Smooth muscle cell (in vitro differentiated cells): ENCODE measurements at regions not wholly inside any gene's neighbourhood (a gene's known extent, or its start where the extent isn't known, plus 50 kb on each side); places are given as distances from the start of the nearest gene placed in this dataset.

Source experiments
- DNase-seq: peaks from one replicate; lab custom pipeline; 2025; ENCODE audit not compliant: unreplicated experiment; lab: John Stamatoyannopoulos, UW
- H2AFZ ChIP-seq: fragments of 200-600 bp; sonication (generic); 2 replicates; pipeline ENCODE4 v1.6.0; 2016; ENCODE audit warnings: antibody characterized with exemption, low read depth, mild to moderate bottlenecking
- H3F3A ChIP-seq: fragments of 200-600 bp; sonication (generic); 2 replicates; pipeline ENCODE4 v1.6.0; 2017; ENCODE audit warnings: antibody characterized with exemption, low read depth
- H3K27ac ChIP-seq: fragments of 200-600 bp; sonication (generic); 2 replicates; pipeline ENCODE4 v1.5.1; 2016; ENCODE audit warnings: low read depth, mild to moderate bottlenecking
- H3K27me3 ChIP-seq: fragments of 200-600 bp; sonication (generic); 2 replicates; pipeline ENCODE4 v1.6.1; 2016; ENCODE audit warnings: low read depth, mild to moderate bottlenecking
- H3K36me3 ChIP-seq: fragments of 200-600 bp; sonication (generic); 2 replicates; pipeline ENCODE4 v1.5.1; 2016; ENCODE audit warnings: low read depth
- H3K4me1 ChIP-seq: fragments of 200-600 bp; sonication (generic); 2 replicates; pipeline ENCODE4 v1.5.1; 2016; ENCODE audit warnings: low read depth
- H3K4me2 ChIP-seq: fragments of 200-600 bp; sonication (generic); 2 replicates; pipeline ENCODE4 v1.6.0; 2016; ENCODE audit warnings: mild to moderate bottlenecking
- H3K4me3 ChIP-seq: fragments of 200-600 bp; sonication (generic); 2 replicates; pipeline ENCODE4 v1.5.1; 2016; ENCODE audit warnings: mild to moderate bottlenecking
- H3K79me2 ChIP-seq: fragments of 200-600 bp; sonication (generic); 2 replicates; pipeline ENCODE4 v1.6.0; 2016; ENCODE audit warnings: low read depth, mild to moderate bottlenecking
- H3K9ac ChIP-seq: fragments of 200-600 bp; sonication (generic); 2 replicates; pipeline ENCODE4 v1.6.0; 2016; ENCODE audit warnings: low read depth
- H3K9me3 ChIP-seq: fragments of 200-600 bp; sonication (generic); replicated peaks from 2 replicates; pipeline ENCODE4 v1.5.1; 2016; ENCODE audit warnings: low read depth
- H4K20me1 ChIP-seq: fragments of 200-600 bp; sonication (generic); 2 replicates; pipeline ENCODE4 v1.6.0; 2016; ENCODE audit warnings: low read depth
- WGBS: methylation state at CpG from one replicate; pipeline ENCODE4 v1.1.7; 2016; ENCODE audit warnings: low lambda C conversion rate; 5-methylcytosine and 5-hydroxymethylcytosine counted together
- TF ChIP-seq, protein P1 (sequence below): fragments of 200-600 bp; sonication (generic); IDR thresholded peaks from 2 replicates; pipeline ENCODE4 v1.5.1; 2017; ENCODE audit warnings: borderline replicate concordance, mild to moderate bottlenecking, antibody characterized with exemption; ENCODE audit not compliant: insufficient read depth, poor library complexity, severe bottlenecking

- no peak overlapping the region for H3K4me2 ChIP-seq
- no peaks in the 10 kb centered on the region for H3K4me1 ChIP-seq
- no peaks in the 10 kb centered on the region for H4K20me1 ChIP-seq
- TF ChIP-seq, protein P1, sequence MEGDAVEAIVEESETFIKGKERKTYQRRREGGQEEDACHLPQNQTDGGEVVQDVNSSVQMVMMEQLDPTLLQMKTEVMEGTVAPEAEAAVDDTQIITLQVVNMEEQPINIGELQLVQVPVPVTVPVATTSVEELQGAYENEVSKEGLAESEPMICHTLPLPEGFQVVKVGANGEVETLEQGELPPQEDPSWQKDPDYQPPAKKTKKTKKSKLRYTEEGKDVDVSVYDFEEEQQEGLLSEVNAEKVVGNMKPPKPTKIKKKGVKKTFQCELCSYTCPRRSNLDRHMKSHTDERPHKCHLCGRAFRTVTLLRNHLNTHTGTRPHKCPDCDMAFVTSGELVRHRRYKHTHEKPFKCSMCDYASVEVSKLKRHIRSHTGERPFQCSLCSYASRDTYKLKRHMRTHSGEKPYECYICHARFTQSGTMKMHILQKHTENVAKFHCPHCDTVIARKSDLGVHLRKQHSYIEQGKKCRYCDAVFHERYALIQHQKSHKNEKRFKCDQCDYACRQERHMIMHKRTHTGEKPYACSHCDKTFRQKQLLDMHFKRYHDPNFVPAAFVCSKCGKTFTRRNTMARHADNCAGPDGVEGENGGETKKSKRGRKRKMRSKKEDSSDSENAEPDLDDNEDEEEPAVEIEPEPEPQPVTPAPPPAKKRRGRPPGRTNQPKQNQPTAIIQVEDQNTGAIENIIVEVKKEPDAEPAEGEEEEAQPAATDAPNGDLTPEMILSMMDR, result no peak
- no peak overlapping the region for H3K27ac ChIP-seq
- H3K27me3 ChIP-seq, result no peaks in the 10 kb centered on the region
- H3K79me2 ChIP-seq, result no peaks in the 10 kb centered on the region
- H2AFZ ChIP-seq, result no peak overlapping the region
- no peak overlapping the region for H3K9ac ChIP-seq
- H3K36me3 ChIP-seq, result no peaks in the 10 kb centered on the region
- H3F3A ChIP-seq, result no peaks in the 10 kb centered on the region
- H3K9me3 ChIP-seq, result no peaks in the 10 kb centered on the region
- no peak overlapping the region for H3K4me3 ChIP-seq
- DNase-seq, result no peak
- 90% methylated on average over 1 of the region's 1 CpG for WGBS
These were observed 526.7 kb downstream of the FUT8 start for GRCh38 chr14:65939184-65939583.

GRCh38 chr14:65940056-65940735 is 527.7 kb downstream of the FUT8 start:
- TF ChIP-seq, protein P1, result peak; percentile 13
- no peak overlapping the region for H3K4me2 ChIP-seq
- H3K36me3 ChIP-seq, result no peaks in the 10 kb centered on the region
- H2AFZ ChIP-seq, result no peak overlapping the region
- WGBS, result 84% methylated on average over 9 of the region's 9 CpGs
- no peaks in the 10 kb centered on the region for H3F3A ChIP-seq
- no peak overlapping the region for H3K9ac ChIP-seq
- DNase-seq, result no peak
- H3K27me3 ChIP-seq, result no peaks in the 10 kb centered on the region
- no peaks in the 10 kb centered on the region for H4K20me1 ChIP-seq
- H3K79me2 ChIP-seq, result no peaks in the 10 kb centered on the region
- H3K27ac ChIP-seq, result no peak overlapping the region
- H3K4me3 ChIP-seq, result no peak overlapping the region
- H3K4me1 ChIP-seq, result no peaks in the 10 kb centered on the region
- no peaks in the 10 kb centered on the region for H3K9me3 ChIP-seq

- no peaks in the 10 kb centered on the region for H3K36me3 ChIP-seq
- no peaks in the 10 kb centered on the region for H3K27me3 ChIP-seq
- H3K9me3 ChIP-seq, result no peaks in the 10 kb centered on the region
- H3K27ac ChIP-seq, result no peak overlapping the region
- no peak for DNase-seq
- no peak overlapping the region for H3K4me2 ChIP-seq
- TF ChIP-seq, protein P1, result no peak
- H3K9ac ChIP-seq, result no peak overlapping the region
- no peak overlapping the region for H2AFZ ChIP-seq
- no peaks in the 10 kb centered on the region for H3K4me1 ChIP-seq
- H3K4me3 ChIP-seq, result no peak overlapping the region
- H3F3A ChIP-seq, result no peaks in the 10 kb centered on the region
- WGBS, result 88% methylated on average over 4 of the region's 4 CpGs
- H4K20me1 ChIP-seq, result no peaks in the 10 kb centered on the region
- no peaks in the 10 kb centered on the region for H3K79me2 ChIP-seq
These were observed 528.6 kb downstream of the FUT8 start for GRCh38 chr14:65941091-65941490.

GRCh38 chr14:65943150-65943549 is 530.6 kb downstream of the FUT8 start:
- no peaks in the 10 kb centered on the region for H3F3A ChIP-seq
- peak overlapping the region; percentile 28 for H3K4me2 ChIP-seq
- H2AFZ ChIP-seq, result no peak overlapping the region
- TF ChIP-seq, protein P1, result no peak
- no peaks in the 10 kb centered on the region for H3K9me3 ChIP-seq
- no peak overlapping the region for H3K27ac ChIP-seq
- no peaks in the 10 kb centered on the region for H4K20me1 ChIP-seq
- H3K4me1 ChIP-seq, result no peaks in the 10 kb centered on the region
- no peaks in the 10 kb centered on the region for H3K79me2 ChIP-seq
- no peak overlapping the region for H3K4me3 ChIP-seq
- no peaks in the 10 kb centered on the region for H3K27me3 ChIP-seq
- H3K9ac ChIP-seq, result no peak overlapping the region
- no peaks in the 10 kb centered on the region for H3K36me3 ChIP-seq
- no peak for DNase-seq
